SK-N-SH treated with all-trans-retinoic acid at 6 μM for 48 hours (cell line): ENCODE measurements at regions not wholly inside any gene's neighbourhood (a gene's known extent, or its start where the extent isn't known, plus 50 kb on each side); places are given as distances from the start of the nearest gene placed in this dataset.

Source experiments
- ATAC-seq: fragments of 200-7000 bp; cut with Tn5 transposase; 3 replicates; pipeline ENCODE4 v1.9.1; 2020; ENCODE audit warnings: mild to moderate bottlenecking, moderate library complexity
- ARNTL ChIP-seq: fragments of 450-650 bp; formaldehyde crosslinking; IDR thresholded peaks from 2 replicates; pipeline ENCODE4 v1.5.0; 2020; ENCODE audit warnings: low read depth, mild to moderate bottlenecking, moderate library complexity, borderline replicate concordance
- BACH2 ChIP-seq: fragments of 250-450 bp; sonication (Bioruptor Pico); IDR thresholded peaks from 2 replicates; pipeline ENCODE4 v1.9.0; 2021; ENCODE audit warnings: mild to moderate bottlenecking, borderline replicate concordance
- CREB5 ChIP-seq: fragments of 250-450 bp; sonication (Bioruptor Pico); IDR thresholded peaks from 2 replicates; pipeline ENCODE4 v1.5.1; 2020; ENCODE audit warnings: low read depth, mild to moderate bottlenecking, moderate library complexity
- CSDC2 ChIP-seq: fragments of 250-450 bp; sonication (Bioruptor Pico); IDR thresholded peaks from 2 replicates; pipeline ENCODE4 v1.5.0; 2020; ENCODE audit warnings: mild to moderate bottlenecking, moderate library complexity
- CSRNP3 ChIP-seq: fragments of 250-450 bp; sonication (Bioruptor Pico); IDR thresholded peaks from 2 replicates; pipeline ENCODE4 v1.5.1; 2021; ENCODE audit warnings: mild to moderate bottlenecking, moderate library complexity
- ESRRG ChIP-seq: fragments of 250-450 bp; sonication (Bioruptor Pico); IDR thresholded peaks from 2 replicates; pipeline ENCODE4 v1.6.1; 2021; ENCODE audit warnings: mild to moderate bottlenecking
- ISL1 ChIP-seq: fragments of 250-450 bp; sonication (Bioruptor Pico); IDR thresholded peaks from 2 replicates; pipeline ENCODE4 v2.1.2; 2022; ENCODE audit warnings: mild to moderate bottlenecking, moderate library complexity
- PATZ1 ChIP-seq: fragments of 250-450 bp; sonication (Bioruptor Pico); IDR thresholded peaks from 2 replicates; pipeline ENCODE4 v1.8.0; 2020; ENCODE audit warnings: mild to moderate bottlenecking, moderate library complexity, borderline replicate concordance
- POU6F1 ChIP-seq: fragments of 250-450 bp; sonication (Bioruptor Pico); IDR thresholded peaks from 2 replicates; pipeline ENCODE4 v1.8.0; 2021; ENCODE audit warnings: low read depth, mild to moderate bottlenecking, moderate library complexity, borderline replicate concordance
- PPARA ChIP-seq: fragments of 250-450 bp; sonication (Bioruptor Pico); IDR thresholded peaks from 2 replicates; pipeline ENCODE4 v1.5.0; 2020; ENCODE audit warnings: mild to moderate bottlenecking, borderline replicate concordance
- RARB ChIP-seq: fragments of 250-450 bp; sonication (Bioruptor Pico); IDR thresholded peaks from 2 replicates; pipeline ENCODE4 v1.8.0; 2021; ENCODE audit warnings: mild to moderate bottlenecking, moderate library complexity
- SNAI2 ChIP-seq: fragments of 250-450 bp; sonication (Bioruptor Pico); IDR thresholded peaks from 2 replicates; pipeline ENCODE4 v1.5.0; 2020; ENCODE audit warnings: mild to moderate bottlenecking, moderate library complexity
- TCF4 ChIP-seq: fragments of 250-450 bp; sonication (Bioruptor Pico); IDR thresholded peaks from 2 replicates; pipeline ENCODE4 v1.8.0; 2021; ENCODE audit warnings: mild to moderate bottlenecking, moderate library complexity, borderline replicate concordance
- TOX ChIP-seq: fragments of 250-450 bp; sonication (Bioruptor Pico); IDR thresholded peaks from 2 replicates; pipeline ENCODE4 v1.8.0; 2021; ENCODE audit warnings: mild to moderate bottlenecking, moderate library complexity, borderline replicate concordance
- TSHZ2 ChIP-seq: fragments of 250-450 bp; sonication (Bioruptor Pico); IDR thresholded peaks from 2 replicates; pipeline ENCODE4 v1.5.0; 2020; ENCODE audit warnings: mild to moderate bottlenecking, moderate library complexity
- ZC3H10 ChIP-seq: fragments of 250-450 bp; sonication (Bioruptor Pico); IDR thresholded peaks from 2 replicates; pipeline ENCODE4 v1.5.1; 2021; ENCODE audit warnings: mild to moderate bottlenecking, moderate library complexity
- ZFP3 ChIP-seq: fragments of 250-450 bp; sonication (Bioruptor Pico); IDR thresholded peaks from 2 replicates; pipeline ENCODE4 v1.5.0; 2020; ENCODE audit warnings: mild to moderate bottlenecking, moderate library complexity
- ZFP30 ChIP-seq: fragments of 450-650 bp; formaldehyde crosslinking; IDR thresholded peaks from 2 replicates; pipeline ENCODE4 v1.5.0; 2022; ENCODE audit warnings: mild to moderate bottlenecking, moderate library complexity
- ZNF565 ChIP-seq: fragments of 450-650 bp; formaldehyde crosslinking; conservative IDR thresholded peaks from 2 replicates; pipeline ENCODE4 v1.5.0; 2020; ENCODE audit warnings: low read depth, mild to moderate bottlenecking, moderate library complexity
- ZNF70 ChIP-seq: fragments of 450-650 bp; formaldehyde crosslinking; IDR thresholded peaks from 2 replicates; pipeline ENCODE4 v1.5.0; 2020; ENCODE audit warnings: mild to moderate bottlenecking, moderate library complexity
- ZNF8 ChIP-seq: fragments of 450-650 bp; formaldehyde crosslinking; IDR thresholded peaks from 2 replicates; pipeline ENCODE4 v1.5.0; 2020; ENCODE audit warnings: mild to moderate bottlenecking, moderate library complexity

GRCh38 chr16:55120826-55121225 lies 190.2 kb downstream of the IRX5 start:
- TF ChIP-seq ARNTL (CRISPR knock-in tag) (no peak), ESRRG (CRISPR knock-in tag) (no peak)
- no peak for ATAC-seq

- TF ChIP-seq ZNF70 (CRISPR knock-in tag) (no peak), PATZ1 (CRISPR knock-in tag) (no peak), CSRNP3 (no peak), RARB (CRISPR knock-in tag) (no peak), CSDC2 (CRISPR knock-in tag) (no peak), ISL1 (CRISPR knock-in tag) (no peak), ZFP3 (CRISPR knock-in tag) (no peak), TOX (no peak), TSHZ2 (CRISPR knock-in tag) (no peak), CREB5 (no peak), ZNF565 (CRISPR knock-in tag) (no peak), ARNTL (CRISPR knock-in tag) (no peak)
- ATAC-seq, result no peak
Observed at GRCh38 chr16:55123652-55124051, 193.0 kb downstream of the IRX5 start.

- TF ChIP-seq BACH2 (no peak), TOX (no peak), TCF4 (CRISPR knock-in tag) (no peak), ZC3H10 (CRISPR knock-in tag) (no peak)
- ATAC-seq, result no peak
Observed at GRCh38 chr16:55125818-55126385, 195.2 kb downstream of the IRX5 start.

- ATAC-seq, result no peak
- TF ChIP-seq CREB5 (no peak), CSDC2 (CRISPR knock-in tag) (no peak), SNAI2 (CRISPR knock-in tag) (no peak), POU6F1 (CRISPR knock-in tag) (no peak), PPARA (no peak), ZC3H10 (CRISPR knock-in tag) (no peak), ZFP30 (CRISPR knock-in tag) (no peak), ZNF8 (no peak), BACH2 (no peak), ISL1 (CRISPR knock-in tag) (no peak), ESRRG (CRISPR knock-in tag) (no peak)
Observed at GRCh38 chr16:55126456-55126855, 195.8 kb downstream of the IRX5 start.
